HG03060 (cell line): ENCODE measurements at regions not wholly inside any gene's neighbourhood (a gene's known extent, or its start where the extent isn't known, plus 50 kb on each side); places are given as distances from the start of the nearest gene placed in this dataset.

Experiments used
- ATAC-seq: cut with Tn5 transposase; IDR thresholded peaks from one replicate; pipeline ENCODE4 v1.9.1; 2021; ENCODE audit warnings: low read depth, moderate number of reproducible peaks; ENCODE audit not compliant: unreplicated experiment

GRCh38 chr18:4869155-4869554 is 327.9 kb downstream of the AKAIN1 start:
- no peak for ATAC-seq

- no peak for ATAC-seq
Measured at GRCh38 chr18:4858379-4859127, 338.5 kb downstream of the AKAIN1 start.

- ATAC-seq, result no peak
Measured at GRCh38 chr18:4854671-4855070, 342.4 kb downstream of the AKAIN1 start.

GRCh38 chr18:4851301-4851976 is 345.6 kb downstream of the AKAIN1 start:
- no peak for ATAC-seq

- ATAC-seq, result no peak
Measured at GRCh38 chr18:4847056-4847455, 350.0 kb downstream of the AKAIN1 start.

- ATAC-seq, result no peak
Measured at GRCh38 chr18:4844320-4844719, 352.7 kb downstream of the AKAIN1 start.

- no peak for ATAC-seq
Measured at GRCh38 chr18:4843771-4844170, 353.3 kb downstream of the AKAIN1 start.

- no peak for ATAC-seq
Measured at GRCh38 chr18:4842751-4843150, 354.3 kb downstream of the AKAIN1 start.

GRCh38 chr18:4842287-4842686 is 354.8 kb downstream of the AKAIN1 start:
- ATAC-seq, result no peak

GRCh38 chr18:4839639-4840038 is 357.4 kb downstream of the AKAIN1 start:
- no peak for ATAC-seq

GRCh38 chr18:4836141-4836540 is 360.9 kb downstream of the AKAIN1 start:
- no peak for ATAC-seq

GRCh38 chr18:4831791-4832375 is 365.2 kb downstream of the AKAIN1 start:
- ATAC-seq, result no peak

GRCh38 chr18:4831127-4831526 is 365.9 kb downstream of the AKAIN1 start:
- ATAC-seq, result no peak

GRCh38 chr18:4823091-4823490 is 368.0 kb upstream of the DLGAP1 start:
- no peak for ATAC-seq

GRCh38 chr18:4821801-4822200 is 366.7 kb upstream of the DLGAP1 start:
- ATAC-seq, result no peak

GRCh38 chr18:4817665-4818064 is 362.6 kb upstream of the DLGAP1 start:
- no peak for ATAC-seq

- ATAC-seq, result no peak
Measured at GRCh38 chr18:4813708-4814107, 358.6 kb upstream of the DLGAP1 start.

- ATAC-seq, result no peak
Measured at GRCh38 chr18:4808891-4809290, 353.8 kb upstream of the DLGAP1 start.

- no peak for ATAC-seq
Measured at GRCh38 chr18:4807604-4808293, 352.6 kb upstream of the DLGAP1 start.

- ATAC-seq, result no peak
Measured at GRCh38 chr18:4806331-4806730, 351.2 kb upstream of the DLGAP1 start.

- ATAC-seq, result no peak
Measured at GRCh38 chr18:4802296-4802695, 347.2 kb upstream of the DLGAP1 start.
